ENCODE measurements at regions not wholly inside any gene's neighbourhood (a gene's known extent, or its start where the extent isn't known, plus 50 kb on each side); places are given as distances from the start of the nearest gene placed in this dataset.

GRCh38 chr1:58979677-58980076 lies 195.8 kb upstream of the JUN start:
- Histone ChIP-seq H3K4me3 (ENCODE audit: severe bottlenecking) (no peak overlapping the region), H3K36me3 (ENCODE audit: low read depth) (no peaks in the 10 kb centered on the region), H3K4me1 (ENCODE audit: insufficient read depth, poor library complexity, severe bottlenecking) (peaks cover 8% of the 10 kb centered on the region), H3K27me3 (ENCODE audit: insufficient read depth, poor library complexity, severe bottlenecking) (no peaks in the 10 kb centered on the region), H3K27ac (ENCODE audit: poor library complexity, severe bottlenecking) (no peak overlapping the region), H3K9me3 (ENCODE audit: severe bottlenecking) (no peaks in the 10 kb centered on the region)
- ATAC-seq (ENCODE audit: low read depth): no peak
- TF ChIP-seq CTCF (IDR thresholded peaks at IDR 0.05; ENCODE audit: poor library complexity, severe bottlenecking): no peak
- no peak for DNase-seq (ENCODE audit: low spot score)

GRCh38 chr1:58981392-58981791 lies 197.5 kb upstream of the JUN start:
- Histone ChIP-seq H3K27me3 (ENCODE audit: insufficient read depth, poor library complexity, severe bottlenecking) (no peaks in the 10 kb centered on the region), H3K4me3 (ENCODE audit: severe bottlenecking) (no peak overlapping the region), H3K27ac (ENCODE audit: poor library complexity, severe bottlenecking) (no peak overlapping the region), H3K4me1 (ENCODE audit: insufficient read depth, poor library complexity, severe bottlenecking) (no peaks in the 10 kb centered on the region), H3K9me3 (ENCODE audit: severe bottlenecking) (no peaks in the 10 kb centered on the region), H3K36me3 (ENCODE audit: low read depth) (no peaks in the 10 kb centered on the region)
- ATAC-seq (ENCODE audit: low read depth) (no peak), DNase-seq (ENCODE audit: low spot score) (no peak)
- TF ChIP-seq CTCF (IDR thresholded peaks at IDR 0.05; ENCODE audit: poor library complexity, severe bottlenecking): no peak

- no peak for DNase-seq (ENCODE audit: low spot score)
- Histone ChIP-seq H3K4me1 (ENCODE audit: insufficient read depth, poor library complexity, severe bottlenecking) (no peaks in the 10 kb centered on the region), H3K27ac (ENCODE audit: poor library complexity, severe bottlenecking) (no peak overlapping the region), H3K36me3 (ENCODE audit: low read depth) (no peaks in the 10 kb centered on the region), H3K9me3 (ENCODE audit: severe bottlenecking) (no peaks in the 10 kb centered on the region), H3K27me3 (ENCODE audit: insufficient read depth, poor library complexity, severe bottlenecking) (no peaks in the 10 kb centered on the region), H3K4me3 (ENCODE audit: severe bottlenecking) (no peak overlapping the region)
- no peak for TF ChIP-seq CTCF (IDR thresholded peaks at IDR 0.05; ENCODE audit: poor library complexity, severe bottlenecking)
- ATAC-seq (ENCODE audit: low read depth): no peak
Measured at GRCh38 chr1:58982259-58982998, 198.6 kb upstream of the JUN start.

GRCh38 chr1:58983162-58983561 lies 199.3 kb upstream of the JUN start:
- Histone ChIP-seq H3K4me3 (ENCODE audit: severe bottlenecking) (no peak overlapping the region), H3K36me3 (ENCODE audit: low read depth) (no peaks in the 10 kb centered on the region), H3K9me3 (ENCODE audit: severe bottlenecking) (no peaks in the 10 kb centered on the region), H3K27ac (ENCODE audit: poor library complexity, severe bottlenecking) (no peak overlapping the region), H3K27me3 (ENCODE audit: insufficient read depth, poor library complexity, severe bottlenecking) (no peaks in the 10 kb centered on the region), H3K4me1 (ENCODE audit: insufficient read depth, poor library complexity, severe bottlenecking) (no peaks in the 10 kb centered on the region)
- no peak for TF ChIP-seq CTCF (IDR thresholded peaks at IDR 0.05; ENCODE audit: poor library complexity, severe bottlenecking)
- ATAC-seq (ENCODE audit: low read depth) (no peak), DNase-seq (ENCODE audit: low spot score) (no peak)

GRCh38 chr1:58983633-58984245 lies 199.9 kb upstream of the JUN start:
- no peaks in the 10 kb centered on the region for H3K36me3 ChIP-seq (ENCODE audit: low read depth)
- DNase-seq (ENCODE audit: low spot score) (no peak), ATAC-seq (ENCODE audit: low read depth) (no peak)
- no peaks in the 10 kb centered on the region for H3K27me3 ChIP-seq (ENCODE audit: insufficient read depth, poor library complexity, severe bottlenecking)
- no peak overlapping the region for H3K27ac ChIP-seq (ENCODE audit: poor library complexity, severe bottlenecking)
- no peak for TF ChIP-seq CTCF (IDR thresholded peaks at IDR 0.05; ENCODE audit: poor library complexity, severe bottlenecking)
- no peaks in the 10 kb centered on the region for H3K9me3 ChIP-seq (ENCODE audit: severe bottlenecking)
- H3K4me3 ChIP-seq (ENCODE audit: severe bottlenecking): no peak overlapping the region
- no peaks in the 10 kb centered on the region for H3K4me1 ChIP-seq (ENCODE audit: insufficient read depth, poor library complexity, severe bottlenecking)
